ENCODE measurements at regions not wholly inside any gene's neighbourhood (a gene's known extent, or its start where the extent isn't known, plus 50 kb on each side); places are given as distances from the start of the nearest gene placed in this dataset.

- 94% methylated on average over 2 of the region's 2 CpGs for WGBS (ENCODE audit: missing lambda C conversion rate)
- ChIA-PET CTCF (interaction anchor here (1.0 kb wide), 1 partner anchor 661 kb away, joined by 3 read pairs; no protein-coding TSS in a partner anchor), POLR2A (no interaction called here)
- TF ChIP-seq HEYL (CRISPR knock-in tag; IDR thresholded peaks at IDR 0.05): no peak
- TF ChIP-seq HES2 (IDR thresholded peaks at IDR 0.05): no peak
- TF ChIP-seq ZNF302 (CRISPR knock-in tag; IDR thresholded peaks at IDR 0.05): no peak
- no peak for TF ChIP-seq CBX2 (IDR thresholded peaks at IDR 0.05; ENCODE audit: borderline replicate concordance, low read depth)
- TF ChIP-seq RCOR1 (IDR thresholded peaks at IDR 0.05; ENCODE audit: low read depth, low read length): no peak
- TF ChIP-seq KDM1A (IDR thresholded peaks at IDR 0.05; ENCODE audit: low read depth): no peak
- no peak for TF ChIP-seq SMC3 (IDR thresholded peaks at IDR 0.05)
- no peak for TF ChIP-seq CTCF (IDR thresholded peaks at IDR 0.05)
- no peak for TF ChIP-seq ZFP36 (IDR thresholded peaks at IDR 0.05; ENCODE audit: borderline replicate concordance, partially characterized antibody)
- TF ChIP-seq FOSL2 (IDR thresholded peaks at IDR 0.05): no peak
- TF ChIP-seq FOSL2 (CRISPR knock-in tag; IDR thresholded peaks at IDR 0.05): no peak
- TF ChIP-seq EHMT2 (IDR thresholded peaks at IDR 0.05; ENCODE audit: low read depth): no peak
- TF ChIP-seq POLR2AphosphoS2 (conservative IDR thresholded peaks at IDR 0.05; ENCODE audit: low read length): no peak
- TF ChIP-seq HDAC2 (IDR thresholded peaks at IDR 0.05): no peak
- no peak for TF ChIP-seq RNF2 (IDR thresholded peaks at IDR 0.05; ENCODE audit: borderline replicate concordance, low read depth)
- TF ChIP-seq E2F6 (IDR thresholded peaks at IDR 0.05; ENCODE audit: borderline replicate concordance, low read depth): no peak
- no peak for TF ChIP-seq CHD2 (IDR thresholded peaks at IDR 0.05; ENCODE audit: low read length, partially characterized antibody)
- no peak for TF ChIP-seq BHLHE40 (IDR thresholded peaks at IDR 0.05; ENCODE audit: low read depth, low read length)
- no peak for TF ChIP-seq JUN (IDR thresholded peaks at IDR 0.05)
- TF ChIP-seq CBX8 (IDR thresholded peaks at IDR 0.05): no peak
- Histone ChIP-seq H3K4me3 (no peak overlapping the region), H3K27ac (no peak overlapping the region), H3K9me3 (no peaks in the 10 kb centered on the region), H3K4me2 (no peak overlapping the region), H3K4me1 (peaks cover 11% of the 10 kb centered on the region)
- DNase-seq (ENCODE audit: low read depth in 1 of 2, low spot score in 1 of 2) (no peak), ATAC-seq (no peak), FAIRE-seq (no peak)
Observed at GRCh38 chr12:92473564-92473963, 229.2 kb upstream of the PLEKHG7 start.

- 85% methylated on average over 2 of the region's 2 CpGs for WGBS (ENCODE audit: missing lambda C conversion rate)
- no peak overlapping the region for H3K4me2 ChIP-seq
- H3K4me1 ChIP-seq: peaks cover 23% of the 10 kb centered on the region
- FAIRE-seq: no peak
- no peak overlapping the region for H3K27ac ChIP-seq
- no peak for ATAC-seq
- no peaks in the 10 kb centered on the region for H3K9me3 ChIP-seq
- ChIA-PET POLR2A (no interaction called here), CTCF (no interaction called here)
- no peak overlapping the region for H3K4me3 ChIP-seq
- DNase-seq (ENCODE audit: low read depth in 1 of 2, low spot score in 1 of 2): no peak
- TF ChIP-seq CHD4 (IDR thresholded peaks at IDR 0.05; ENCODE audit: borderline replicate concordance) (no peak), JUNB (IDR thresholded peaks at IDR 0.05) (no peak), RFX5 (IDR thresholded peaks at IDR 0.05) (no peak), RNF2 (IDR thresholded peaks at IDR 0.05; ENCODE audit: borderline replicate concordance, low read depth) (no peak), CHD2 (IDR thresholded peaks at IDR 0.05; ENCODE audit: low read length, partially characterized antibody) (no peak), NPAS2 (CRISPR knock-in tag; IDR thresholded peaks at IDR 0.05; ENCODE audit: borderline replicate concordance) (no peak), CEBPB (IDR thresholded peaks at IDR 0.05) (no peak), EHF (CRISPR knock-in tag; IDR thresholded peaks at IDR 0.05) (no peak), HOXB13 (CRISPR knock-in tag; IDR thresholded peaks at IDR 0.05; ENCODE audit: low read depth) (no peak), REST (IDR thresholded peaks at IDR 0.05) (no peak), KDM5A (IDR thresholded peaks at IDR 0.05) (no peak), CTCF (IDR thresholded peaks at IDR 0.05) (no peak), HMGXB4 (CRISPR knock-in tag; IDR thresholded peaks at IDR 0.05; ENCODE audit: borderline replicate concordance) (no peak)
Observed at GRCh38 chr12:92472201-92472600, 230.6 kb upstream of the PLEKHG7 start.

Data from A549 (cell line).